Iris pigment epithelial cell (primary cell): ENCODE measurements at regions not wholly inside any gene's neighbourhood (a gene's known extent, or its start where the extent isn't known, plus 50 kb on each side); places are given as distances from the start of the nearest gene placed in this dataset.

Experiments
- DNase-seq: peaks from one replicate; pipeline ENCODE4 v3.0.0-alpha.2; 2011; ENCODE audit warnings: low read depth

DNA sequence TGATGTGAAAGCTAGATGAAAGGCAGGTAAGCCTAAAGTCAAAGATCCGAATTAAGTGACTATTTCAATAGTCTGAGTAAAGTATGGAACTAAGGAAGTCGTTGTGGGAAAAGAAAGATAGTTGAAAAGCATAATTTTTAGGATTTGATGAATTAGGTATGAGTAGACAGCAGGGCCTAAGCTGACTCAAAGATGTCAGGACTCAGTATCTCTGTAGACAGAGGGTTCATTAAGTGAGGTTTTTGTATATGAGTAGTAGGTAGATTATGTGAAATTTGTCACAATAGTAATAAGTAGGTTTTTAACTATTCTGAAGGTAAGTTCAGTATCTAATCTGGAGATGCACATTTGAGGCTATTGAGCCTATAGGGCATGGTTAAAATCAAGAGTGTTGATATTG, 196.4 kb downstream of the RASSF9 start:
- no peak for DNase-seq

DNA sequence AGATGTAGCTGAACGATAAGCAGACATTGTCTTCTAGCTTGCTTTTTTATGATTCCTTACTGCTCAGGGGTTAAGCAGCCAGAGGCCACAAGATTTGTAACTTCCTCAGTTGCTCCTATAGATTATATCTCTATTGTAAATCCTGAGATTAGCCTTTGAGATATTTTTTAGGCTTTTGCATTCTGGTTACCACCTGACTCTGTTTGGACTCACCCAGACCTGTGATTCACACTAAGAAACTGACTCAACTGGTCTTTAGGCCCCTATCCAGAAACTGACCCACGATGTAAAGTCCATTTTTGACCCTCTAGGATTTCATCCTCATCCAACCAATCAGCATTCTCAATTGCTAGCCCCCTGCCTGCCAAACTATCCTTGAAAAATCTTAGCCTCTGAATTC, 194.4 kb downstream of the RASSF9 start:
- peak; percentile 44 for DNase-seq

DNA sequence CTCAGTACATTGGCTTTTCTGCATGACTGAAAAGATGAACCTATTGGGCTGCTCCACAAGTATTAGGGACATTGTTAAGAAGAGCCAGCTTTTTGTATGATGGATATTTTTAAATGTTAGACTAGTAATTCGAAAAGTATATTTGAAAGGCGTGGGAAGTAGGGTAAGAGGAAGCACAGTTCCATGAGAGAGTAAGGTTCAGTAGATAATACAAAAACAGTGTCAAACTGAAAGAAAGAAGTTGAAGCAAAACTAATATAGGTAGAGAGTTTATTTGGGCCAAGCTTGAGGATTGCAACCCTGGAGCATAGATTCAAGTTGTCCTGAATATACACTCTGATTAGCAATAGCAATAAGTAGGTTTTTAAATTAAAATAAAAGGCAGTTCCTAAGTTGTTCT, 193.9 kb downstream of the RASSF9 start:
- DNase-seq = no peak

DNA sequence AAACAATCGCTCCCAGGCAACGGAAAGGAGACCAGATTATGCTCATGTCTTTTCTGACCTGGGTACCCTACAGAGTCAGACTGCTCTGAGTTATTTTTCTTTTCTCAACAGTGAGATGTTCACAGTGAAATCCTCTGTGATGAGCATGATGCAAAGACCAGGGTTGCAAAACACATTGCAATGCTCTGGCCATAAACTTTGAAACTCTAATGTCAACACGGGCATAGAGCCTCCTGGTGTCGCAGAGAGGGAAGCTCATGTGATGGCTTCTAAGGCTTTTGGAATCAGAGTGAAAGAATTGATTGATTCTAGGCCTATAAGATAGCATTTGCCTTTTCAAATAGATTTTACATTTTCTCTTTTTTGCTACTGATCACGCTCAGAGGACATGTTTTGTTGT, 193.4 kb downstream of the RASSF9 start:
- peak; percentile 88 for DNase-seq

DNA sequence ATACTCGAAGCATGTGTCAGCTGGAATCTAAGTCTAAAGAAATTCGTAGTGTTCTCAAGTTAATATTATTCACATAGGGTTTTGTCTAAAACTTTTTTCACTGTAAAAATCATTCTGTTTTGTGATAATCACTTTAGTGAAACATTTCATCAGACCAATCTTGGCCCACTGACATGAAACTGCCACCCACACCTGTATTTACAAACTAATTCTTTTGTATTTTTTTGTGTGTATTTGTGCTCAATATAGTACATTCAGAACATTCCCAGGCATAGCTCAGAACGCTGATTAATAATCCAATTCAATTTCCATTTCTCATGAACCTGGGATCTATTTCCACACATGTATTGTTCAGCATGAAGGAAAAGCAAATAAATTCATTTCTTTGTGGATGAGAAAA, 191.7 kb downstream of the RASSF9 start:
- DNase-seq = peak; percentile 28

DNA sequence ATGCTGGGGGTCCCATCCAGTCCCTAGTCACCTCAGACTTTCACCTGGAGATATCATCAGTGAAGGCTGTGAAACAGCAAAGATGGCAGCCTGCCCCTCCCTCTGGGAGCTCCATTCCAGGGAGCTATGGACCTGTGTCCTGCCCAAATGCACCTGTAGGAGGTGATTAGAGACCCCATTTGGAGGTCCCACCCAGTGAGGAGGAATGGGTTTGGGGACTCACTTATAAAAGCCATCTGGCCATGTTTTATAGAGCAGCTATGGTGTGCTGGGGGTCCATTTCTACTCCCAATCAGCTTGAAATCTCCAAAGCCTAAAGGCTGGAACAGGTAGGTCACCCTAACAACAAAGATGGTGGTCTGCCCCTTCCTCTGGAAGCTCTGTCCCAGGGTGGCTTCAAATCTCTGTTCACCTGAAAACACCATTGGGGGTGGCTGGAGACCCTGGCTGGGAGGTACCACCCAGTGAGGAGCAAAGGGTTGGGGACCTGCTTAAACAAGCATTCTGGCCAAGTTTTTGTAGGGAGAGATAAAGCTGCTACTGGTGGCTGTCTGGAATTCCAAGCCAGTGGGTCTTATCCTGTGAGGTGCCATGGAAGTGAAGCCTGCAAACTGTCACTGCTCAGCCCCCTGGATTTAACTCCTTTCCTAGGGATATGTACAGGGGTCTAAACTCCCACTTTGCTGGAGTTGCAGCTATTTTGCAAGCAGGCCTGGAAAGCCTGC, 182.3 kb downstream of the RASSF9 start:
- DNase-seq = no peak

DNA sequence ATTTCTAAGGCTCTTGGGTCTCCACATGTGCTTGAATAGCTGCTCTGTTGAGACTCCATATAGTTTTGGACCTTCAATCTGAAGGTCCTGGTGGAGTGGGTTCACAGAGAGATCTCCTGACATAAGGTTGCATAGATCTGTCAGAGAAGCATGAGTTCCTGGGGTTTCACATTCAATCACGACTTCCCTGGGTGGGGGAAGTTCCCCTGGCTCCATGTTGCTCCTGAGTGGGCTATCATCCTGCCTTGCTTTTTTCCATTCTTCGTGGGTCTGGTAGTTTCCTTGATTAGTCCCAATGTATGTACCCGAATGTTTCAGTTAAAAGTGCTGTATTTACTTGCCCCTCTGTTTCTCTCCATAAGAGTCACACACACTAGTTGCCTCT, 181.8 kb downstream of the RASSF9 start:
- no peak for DNase-seq

DNA sequence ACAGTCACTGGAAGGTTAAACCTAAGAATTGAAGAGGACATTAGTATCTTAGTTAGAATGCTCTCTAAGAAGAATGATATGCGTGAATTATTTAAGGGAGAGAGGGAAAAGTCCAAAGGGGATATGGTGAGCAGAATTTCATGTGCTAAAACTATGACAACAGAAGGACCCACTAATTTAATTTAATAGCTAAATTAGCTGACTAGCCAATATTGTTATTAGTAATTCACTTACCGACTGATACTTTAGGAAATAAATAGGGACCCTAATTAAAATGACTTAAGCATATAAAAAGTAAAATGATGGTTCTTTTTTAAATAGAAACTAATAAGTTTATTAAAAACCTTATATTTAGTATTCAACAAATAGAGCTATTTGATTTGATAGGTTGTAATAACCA, 179.6 kb downstream of the RASSF9 start:
- no peak for DNase-seq

DNA sequence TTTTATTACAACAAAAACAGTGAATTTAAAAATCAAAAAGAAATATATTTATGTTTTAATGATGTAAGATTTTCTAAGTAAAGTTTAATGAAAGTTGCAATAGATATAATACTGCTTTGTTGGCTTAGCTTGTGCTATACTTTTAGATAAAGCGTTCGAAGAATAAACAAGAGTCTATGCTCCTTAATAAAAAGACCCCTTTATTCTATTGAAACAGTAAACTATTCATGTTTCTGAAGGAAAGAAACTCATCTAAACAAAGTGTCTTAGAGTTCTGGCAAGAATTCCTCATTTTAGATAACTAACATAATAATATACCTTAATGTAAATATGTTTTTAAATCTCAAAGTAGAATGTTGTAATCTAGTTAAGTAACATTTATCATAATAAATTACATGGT, 179.0 kb downstream of the RASSF9 start:
- no peak for DNase-seq

DNA sequence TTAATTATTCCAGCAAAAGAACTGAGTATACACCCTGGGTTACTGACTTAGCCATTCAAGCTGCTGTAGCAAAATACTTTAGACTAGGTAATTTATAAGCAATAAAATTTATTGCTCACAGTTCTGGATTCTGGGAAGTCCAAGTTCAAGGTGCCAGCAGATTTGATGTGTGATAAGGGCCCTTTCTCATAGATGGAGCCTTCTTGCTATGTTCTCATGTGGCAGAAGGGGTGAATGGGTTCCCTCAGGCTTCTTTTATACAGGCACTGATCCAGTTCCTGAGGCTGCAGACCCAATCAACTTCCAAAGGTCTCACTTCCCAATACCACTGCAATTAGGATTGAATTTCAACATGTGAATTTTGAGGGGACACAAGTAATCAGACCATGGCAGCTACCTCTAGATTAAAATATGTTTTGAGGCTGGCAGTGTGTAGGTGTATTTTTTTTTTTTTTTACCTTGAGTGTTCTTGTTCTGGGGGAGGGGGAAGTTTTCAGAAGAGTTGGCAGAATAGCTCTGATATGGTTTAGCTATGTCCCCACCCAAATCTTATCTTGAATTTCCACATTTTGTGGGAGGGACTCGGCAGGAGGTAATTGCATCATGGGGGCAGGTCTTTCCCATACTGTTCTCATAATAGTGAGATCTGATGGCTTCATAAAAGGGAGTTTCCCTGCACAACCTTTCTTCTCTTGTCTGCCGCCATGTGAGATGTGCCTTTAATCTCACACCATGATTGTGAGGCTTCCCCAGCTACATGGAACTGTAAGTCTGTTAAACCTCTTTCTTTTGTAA, 178.2 kb downstream of the RASSF9 start:
- no peak for DNase-seq

DNA sequence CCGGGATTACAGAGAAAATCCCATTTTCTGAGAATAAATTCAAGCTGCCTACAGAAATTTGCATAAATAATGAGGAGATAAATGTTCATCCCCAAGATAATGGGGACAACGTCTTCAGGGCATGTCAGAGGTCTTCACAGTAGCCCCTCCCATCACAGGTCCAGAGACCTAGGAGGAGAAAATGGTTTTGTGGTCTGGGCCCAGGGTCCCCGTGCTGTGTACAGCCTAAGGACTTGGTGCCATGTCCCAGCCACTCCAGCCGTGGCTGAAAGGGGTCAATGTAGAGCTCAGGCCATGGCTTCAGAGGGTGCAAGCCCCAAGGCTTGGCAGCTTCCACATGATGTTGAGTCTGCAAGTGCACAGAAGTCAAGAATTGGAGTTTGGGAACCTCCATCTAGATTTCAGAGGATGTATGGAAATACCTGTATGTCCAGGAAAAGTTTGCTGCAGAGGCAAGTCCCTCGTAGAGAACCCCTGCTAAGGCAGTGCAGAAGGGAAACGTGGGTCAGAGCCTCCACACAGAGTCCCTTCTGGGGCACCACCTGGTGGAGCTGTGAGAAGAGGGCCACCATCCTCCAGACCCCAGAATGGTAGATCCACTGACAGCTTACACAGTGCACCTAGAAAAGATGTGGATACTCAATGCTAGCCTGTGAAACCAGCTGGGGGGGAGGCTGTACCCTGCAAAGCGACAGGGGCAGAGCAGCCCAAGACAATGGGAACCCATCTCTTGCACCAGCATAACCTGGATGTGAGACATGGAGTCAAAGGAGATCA, 176.3 kb downstream of the RASSF9 start:
- DNase-seq = no peak

DNA sequence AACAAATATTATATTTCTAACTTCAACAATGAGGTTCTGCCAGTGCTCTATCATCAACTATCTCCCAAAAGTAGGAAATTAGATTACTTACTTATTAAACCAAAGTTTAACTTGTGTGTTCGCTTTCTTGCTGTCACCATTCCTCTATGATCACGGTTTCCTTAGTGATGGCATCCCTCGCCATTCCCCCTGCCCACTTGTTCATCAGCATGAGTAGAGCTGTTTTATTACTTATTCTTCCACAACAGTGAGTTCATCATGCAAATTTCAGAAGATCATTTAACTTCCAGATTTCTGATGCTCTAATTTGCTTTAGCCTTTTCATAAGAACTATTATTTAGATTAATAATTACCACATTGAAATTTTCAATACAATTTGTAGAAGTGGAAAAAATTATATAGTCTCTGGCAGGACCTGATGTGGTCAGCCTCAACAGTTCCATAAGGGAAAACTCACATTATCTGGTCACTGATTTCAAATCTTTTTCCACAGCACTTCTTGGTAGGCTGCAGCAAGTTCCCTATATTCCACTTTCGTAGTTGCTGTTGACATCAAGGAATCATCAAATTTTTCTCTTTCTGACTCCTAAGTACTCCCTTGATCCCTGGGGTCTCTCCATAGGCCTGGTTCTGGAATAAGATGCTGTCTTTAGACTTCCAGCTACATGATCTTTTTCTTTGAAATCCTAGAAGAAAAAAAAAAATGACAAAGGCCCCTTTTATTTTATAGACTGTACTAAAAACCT, 174.6 kb downstream of the RASSF9 start:
- DNase-seq = no peak

DNA sequence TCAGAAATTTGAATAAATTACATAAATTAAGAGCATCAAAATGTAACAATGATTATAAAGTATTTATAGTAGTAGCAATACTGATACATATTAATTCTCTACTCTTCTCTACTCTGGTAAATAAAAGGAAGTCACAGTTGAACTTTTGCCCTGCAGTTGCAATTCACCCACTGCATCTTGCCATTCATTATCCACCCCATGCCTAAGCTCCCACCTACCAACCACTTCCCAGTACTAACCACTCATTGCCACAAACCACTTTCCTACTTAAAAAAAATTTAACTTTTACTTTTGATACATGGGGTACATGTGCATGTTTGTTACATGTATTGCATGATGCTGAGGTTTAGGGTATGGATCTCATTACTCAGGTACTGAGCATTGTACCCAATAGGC, 174.0 kb downstream of the RASSF9 start:
- DNase-seq = no peak

DNA sequence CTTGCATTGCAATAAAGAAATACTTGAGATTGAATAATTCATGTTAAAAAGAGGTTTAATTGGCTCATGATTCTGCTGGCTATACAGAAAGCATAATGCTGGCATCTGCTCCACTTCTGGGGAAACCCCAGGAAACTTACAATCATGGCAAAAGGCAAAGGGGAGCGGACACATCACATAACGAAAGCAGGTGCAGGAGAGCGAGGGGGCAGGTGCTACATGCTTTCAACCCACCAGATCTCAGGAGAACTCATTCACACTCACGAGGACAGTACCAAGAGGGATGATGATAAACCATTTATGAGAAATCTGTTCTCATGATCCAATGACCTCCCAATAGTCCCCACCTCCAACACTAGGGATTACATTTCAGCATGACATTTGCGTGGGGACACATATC, 172.6 kb downstream of the RASSF9 start:
- DNase-seq = no peak

DNA sequence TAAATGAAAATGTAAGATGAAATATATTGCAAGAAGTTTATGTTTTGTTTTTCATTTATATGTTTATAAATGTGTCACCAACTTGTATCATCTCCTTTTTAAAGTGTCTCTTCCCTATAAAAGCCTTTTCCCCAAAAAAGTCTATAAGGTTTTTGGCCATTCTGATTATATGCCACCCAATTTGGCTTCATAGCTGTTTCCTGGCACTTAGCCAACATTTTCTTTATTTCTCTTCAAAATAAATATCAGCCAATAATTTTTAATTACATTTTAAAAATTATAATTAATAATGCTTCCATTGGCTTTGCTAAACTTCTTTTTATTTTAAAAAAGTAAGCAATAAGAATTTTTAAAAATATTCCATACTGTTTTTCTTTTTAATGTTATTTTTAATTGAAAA, 171.8 kb downstream of the RASSF9 start:
- no peak for DNase-seq

DNA sequence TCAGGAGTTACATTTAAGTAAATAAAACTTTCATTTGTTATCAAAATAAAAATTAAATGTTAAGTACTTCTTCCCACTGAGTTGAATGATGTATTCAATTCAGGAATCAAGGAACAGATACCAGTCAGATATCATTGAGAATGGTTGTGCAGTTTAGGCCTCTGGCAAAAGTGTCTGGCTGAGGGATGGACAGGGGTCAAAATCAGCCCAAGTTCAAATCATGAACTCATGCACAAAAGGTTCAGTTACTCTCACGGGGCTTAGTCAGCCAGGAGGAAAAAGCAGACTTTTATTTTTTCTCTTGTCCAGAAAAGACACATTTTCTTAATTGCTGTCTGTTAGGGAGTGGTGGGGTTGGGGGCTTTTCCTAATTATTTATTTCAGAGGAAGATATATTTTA, 166.3 kb downstream of the RASSF9 start:
- DNase-seq = no peak

DNA sequence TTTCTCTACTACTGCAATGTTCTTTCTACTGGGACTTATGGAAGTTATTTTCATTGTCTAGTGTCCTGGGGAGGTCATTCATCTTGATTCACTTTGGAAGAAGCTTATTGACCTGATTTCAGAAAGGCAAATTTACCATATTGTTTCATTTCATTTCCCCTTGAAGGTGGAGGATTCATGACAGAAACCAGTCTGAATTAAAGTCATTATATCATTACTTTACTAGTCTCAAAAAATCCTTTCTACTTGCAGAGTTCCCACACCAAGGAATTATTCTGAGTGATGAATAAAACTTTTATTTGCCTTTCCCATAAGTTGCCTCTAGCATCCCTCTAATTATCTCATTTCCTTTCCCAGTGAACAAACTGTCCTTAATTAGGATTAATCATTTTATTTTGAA, 163.8 kb downstream of the RASSF9 start:
- DNase-seq = no peak

DNA sequence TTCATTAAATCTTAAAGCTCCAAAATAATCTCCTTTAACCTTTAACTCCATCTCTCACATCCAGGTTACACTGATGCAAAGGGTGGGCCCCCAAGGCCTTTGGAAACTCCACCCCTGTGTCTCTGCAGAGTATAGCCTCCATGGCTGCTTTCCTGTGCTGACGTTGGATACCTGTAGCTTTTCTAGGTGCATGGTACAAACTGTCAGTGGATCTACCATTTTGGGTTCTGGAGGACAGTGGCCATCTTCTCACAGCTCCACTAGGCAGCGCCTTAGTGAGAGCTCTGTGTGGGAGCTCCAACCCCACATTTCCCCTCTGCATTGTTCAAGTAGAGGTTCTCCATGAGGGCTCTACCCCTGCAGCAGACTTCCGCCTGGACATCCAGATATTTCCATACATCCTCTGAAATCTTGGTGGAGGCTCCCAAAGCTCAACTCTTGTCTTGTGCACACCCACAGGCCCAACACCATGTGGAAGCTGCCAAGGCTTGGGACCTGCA, 162.2 kb downstream of the RASSF9 start:
- no peak for DNase-seq

DNA sequence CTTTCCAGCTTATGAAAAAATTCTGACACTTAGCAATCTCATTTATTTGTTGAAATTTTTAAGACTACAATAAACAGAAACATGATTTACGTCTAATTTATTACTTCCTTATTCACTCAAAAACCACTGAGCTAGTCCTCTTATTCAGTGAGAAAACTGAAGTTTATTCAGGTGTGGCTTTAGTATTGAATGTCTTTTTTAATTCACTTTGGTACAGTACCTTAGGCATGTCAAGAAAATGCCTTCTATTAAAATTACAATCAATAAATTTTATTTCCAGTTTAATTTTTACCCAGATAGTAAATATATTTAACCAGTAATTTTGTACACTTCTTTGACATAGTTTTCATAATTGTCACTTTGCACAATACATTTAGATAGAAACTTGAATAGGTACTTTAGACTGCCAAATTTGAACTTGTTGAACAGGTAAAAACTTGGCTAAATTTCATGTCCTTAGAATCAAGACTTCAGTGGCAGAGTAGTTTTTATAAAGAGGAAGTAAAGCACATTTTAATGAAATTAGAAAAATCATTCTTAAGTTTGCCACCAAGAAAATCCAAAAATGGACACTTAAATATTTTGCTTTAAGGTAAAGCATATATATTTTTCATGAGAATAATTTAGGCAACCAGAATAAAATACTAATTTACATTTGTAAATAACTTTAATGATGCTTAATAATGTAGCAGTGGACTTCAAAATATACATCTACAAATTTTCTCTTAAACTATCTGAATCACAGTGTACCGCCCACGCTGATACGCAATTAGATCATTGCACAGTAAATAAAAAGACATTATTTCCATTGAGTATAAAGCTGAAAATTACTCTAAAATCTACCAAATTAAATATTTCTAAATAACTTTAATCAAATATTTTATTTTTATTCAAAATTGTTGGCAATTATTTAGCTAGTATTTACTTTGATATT, 159.1 kb downstream of the RASSF9 start:
- DNase-seq = no peak

DNA sequence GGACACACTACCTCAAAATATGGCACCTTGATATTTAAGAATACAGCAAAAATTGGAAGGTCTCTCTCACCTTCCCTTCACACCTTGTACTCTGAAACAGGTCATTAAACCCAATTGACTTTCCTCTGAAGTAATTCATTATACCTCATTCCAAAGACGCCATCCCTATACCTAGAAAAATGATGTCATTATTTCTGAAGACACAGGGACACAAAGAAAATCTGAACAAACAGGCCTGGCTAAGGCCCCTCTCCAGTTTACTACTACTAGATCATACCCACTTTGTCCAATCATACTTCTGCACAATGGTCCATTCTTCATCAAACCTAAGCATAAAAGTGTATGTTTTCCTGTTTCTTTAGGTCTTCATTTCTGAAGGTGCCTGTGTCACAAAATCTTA, 156.9 kb downstream of the RASSF9 start:
- no peak for DNase-seq

DNA sequence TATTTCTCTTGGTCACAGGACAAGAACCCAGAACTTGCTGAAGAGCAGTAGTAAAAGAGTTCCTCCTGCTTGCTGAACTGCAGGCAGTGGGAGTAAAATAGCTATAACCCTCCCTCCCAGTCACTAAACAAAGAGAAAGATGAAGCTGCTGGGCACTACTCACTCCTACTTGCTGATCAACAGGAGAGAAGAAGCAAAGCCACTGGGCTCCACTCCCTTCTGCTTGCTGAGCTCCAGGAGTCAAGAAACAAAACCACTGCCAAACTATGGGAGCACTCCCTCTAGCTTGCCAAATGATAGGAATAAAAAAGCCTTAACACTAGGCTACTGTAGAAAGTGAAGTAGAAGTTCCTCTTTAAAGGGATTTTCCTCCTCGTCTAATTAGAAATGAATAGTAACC, 155.3 kb downstream of the RASSF9 start:
- no peak for DNase-seq
